Left renal pelvis (tissue), 4 donors: ENCODE measurements at regions not wholly inside any gene's neighbourhood (a gene's known extent, or its start where the extent isn't known, plus 50 kb on each side); places are given as distances from the start of the nearest gene placed in this dataset.
"Not testable (repeated sequence)": the region's sequence is repeated elsewhere in the genome, so short reads cannot be mapped to it uniquely, and the experiment has no call there.

ENCODE experiments used
- DNase-seq, 4 donors: peaks; one replicate each; pipeline ENCODE4 v3.0.0-alpha.2; 2013; ENCODE audit warnings: low read depth in 4 of 4, low spot score in 3 of 4

DNA sequence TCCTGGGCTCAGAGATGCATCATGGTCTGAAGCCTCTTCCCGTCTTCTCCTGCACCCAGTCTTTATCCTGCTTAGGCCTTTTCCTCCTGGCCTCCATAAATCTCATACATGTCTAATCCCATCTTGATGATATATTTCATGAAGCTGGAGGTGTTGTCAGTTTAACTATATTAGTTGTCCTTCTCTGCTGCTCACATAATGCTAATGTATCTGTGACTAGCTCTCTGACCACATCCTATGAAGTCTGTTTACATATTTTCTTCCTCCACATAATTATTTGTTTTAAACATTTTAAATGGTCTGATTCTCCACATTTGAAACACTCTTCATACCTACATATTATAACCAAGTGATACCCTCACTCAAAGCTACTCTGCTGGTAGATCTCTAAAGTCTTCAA, 315.2 kb upstream of the RND3 start:
- DNase-seq, result no peak

DNA sequence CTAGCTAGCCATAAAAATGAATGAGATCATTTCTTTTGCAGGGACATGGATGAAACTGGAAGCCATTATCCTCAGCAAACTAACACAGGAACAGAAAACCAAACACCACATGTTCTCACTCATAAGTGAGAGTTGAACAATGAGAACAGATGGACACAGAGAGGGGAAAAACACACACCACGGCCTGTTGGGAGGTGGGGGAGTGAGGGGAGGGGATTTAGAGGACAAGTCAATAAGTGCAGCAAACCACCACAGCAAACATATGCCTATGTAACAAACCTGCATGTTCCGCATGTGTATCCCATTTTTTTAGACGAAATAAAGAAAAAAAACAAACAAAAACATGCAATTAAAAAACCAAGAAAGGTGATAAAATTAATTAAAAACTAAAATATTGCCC, 308.8 kb upstream of the RND3 start:
- DNase-seq, result not testable (repeated sequence)

GRCh38 chr2:150792780-150793300, 305.4 kb upstream of the RND3 start:
- DNase-seq, result no peak

DNA sequence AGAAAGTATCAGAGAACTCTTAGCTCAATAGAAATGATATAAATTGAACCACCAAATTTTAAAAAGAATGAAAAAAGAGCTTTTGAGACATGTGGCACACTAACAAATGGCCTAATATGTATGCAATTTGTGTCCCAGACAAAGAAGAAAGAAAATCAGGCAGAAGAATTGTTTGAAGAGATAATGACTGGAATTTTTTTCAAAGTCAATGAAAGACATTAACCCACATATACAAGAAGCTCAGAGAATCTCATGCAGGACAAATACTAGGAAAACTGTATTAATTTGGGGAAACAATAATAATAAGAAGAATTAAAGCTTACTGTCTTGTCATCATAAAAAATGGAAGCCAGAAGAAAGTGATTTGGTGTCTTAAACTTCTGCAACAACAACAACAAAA, 304.1 kb upstream of the RND3 start:
- DNase-seq, result no peak

DNA sequence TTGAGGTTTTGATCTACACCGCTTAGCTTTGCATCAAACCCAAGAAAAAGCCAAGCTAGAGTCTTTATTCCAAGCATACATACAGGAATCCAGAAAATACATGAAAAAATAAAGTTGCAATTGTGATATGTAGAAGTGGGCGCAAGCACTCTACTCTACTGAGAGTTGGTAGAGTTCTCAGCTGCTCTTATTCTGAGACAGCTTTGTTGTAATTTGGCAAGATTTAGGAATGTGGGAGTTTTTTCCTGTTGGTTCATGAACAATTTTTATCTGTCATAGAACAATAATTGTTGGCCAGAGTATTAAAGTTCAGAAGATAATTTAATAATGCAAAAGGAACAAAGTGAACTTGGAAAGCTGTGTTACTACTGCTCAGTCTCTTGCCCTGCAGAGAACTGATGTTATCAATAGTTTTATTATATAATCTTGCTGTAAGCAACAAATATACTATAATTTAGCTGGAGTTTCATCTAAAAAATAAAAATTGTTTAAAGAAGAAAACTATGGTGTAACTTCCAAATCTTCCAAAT, 302.0 kb upstream of the RND3 start:
- DNase-seq, result no peak

DNA sequence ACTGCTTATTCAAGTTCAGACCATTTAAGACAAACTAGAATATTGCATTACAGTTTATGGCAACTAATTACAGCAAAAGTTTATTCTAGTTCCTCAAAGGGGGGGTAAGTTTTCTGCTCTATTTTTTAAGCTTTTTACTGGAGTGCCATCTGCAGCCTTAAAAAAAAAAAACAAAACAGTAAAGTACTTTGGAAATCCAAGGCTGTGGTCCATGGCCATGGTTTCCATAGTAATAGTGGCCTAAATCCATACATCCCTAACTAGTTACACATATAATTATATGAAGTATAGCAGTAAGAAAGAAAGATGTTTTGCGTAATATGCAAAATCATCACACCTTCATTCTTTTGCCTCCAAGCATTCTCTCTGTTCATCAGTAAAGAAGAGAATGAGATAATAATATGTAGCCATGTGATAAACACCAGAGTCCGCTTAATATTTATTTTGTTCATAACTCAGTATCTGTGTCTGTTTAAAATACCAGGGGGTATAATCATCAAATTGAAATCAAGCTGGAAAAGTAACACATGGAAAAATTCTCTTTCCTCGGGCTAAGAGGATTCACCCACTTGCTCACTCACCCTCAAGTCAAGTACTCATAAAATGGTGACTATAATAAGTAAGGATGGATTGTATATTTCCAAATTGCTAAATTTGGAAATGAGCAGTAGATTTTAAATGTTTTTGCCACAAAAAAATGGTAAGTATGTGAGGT, 301.1 kb upstream of the RND3 start:
- no peak for DNase-seq

GRCh38 chr2:150787353-150788093, 300.1 kb upstream of the RND3 start:
- DNase-seq, result no peak

DNA sequence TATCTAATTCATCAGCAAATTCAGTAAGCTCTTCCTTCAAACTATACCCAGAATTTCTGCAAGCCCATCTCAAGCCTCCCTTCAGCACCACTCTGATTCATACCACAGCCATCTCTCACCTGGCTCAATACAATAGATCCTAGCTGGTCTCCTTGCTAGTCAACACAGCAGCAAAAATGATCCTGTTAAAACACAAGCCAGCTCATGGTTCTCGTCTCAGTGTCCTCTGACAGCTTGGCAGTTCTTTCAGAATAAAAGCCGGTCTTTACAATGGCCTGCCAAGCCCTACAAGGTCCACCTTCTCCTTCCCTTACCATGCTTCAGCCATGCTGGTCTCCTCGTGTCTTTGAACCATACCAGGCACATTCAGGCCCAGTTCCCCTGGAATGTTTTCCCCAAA, 296.9 kb upstream of the RND3 start:
- DNase-seq, result no peak

GRCh38 chr2:150783896-150784295, 296.4 kb upstream of the RND3 start:
- DNase-seq, result no peak

GRCh38 chr2:150783015-150783414, 295.5 kb upstream of the RND3 start:
- DNase-seq, result no peak

DNA sequence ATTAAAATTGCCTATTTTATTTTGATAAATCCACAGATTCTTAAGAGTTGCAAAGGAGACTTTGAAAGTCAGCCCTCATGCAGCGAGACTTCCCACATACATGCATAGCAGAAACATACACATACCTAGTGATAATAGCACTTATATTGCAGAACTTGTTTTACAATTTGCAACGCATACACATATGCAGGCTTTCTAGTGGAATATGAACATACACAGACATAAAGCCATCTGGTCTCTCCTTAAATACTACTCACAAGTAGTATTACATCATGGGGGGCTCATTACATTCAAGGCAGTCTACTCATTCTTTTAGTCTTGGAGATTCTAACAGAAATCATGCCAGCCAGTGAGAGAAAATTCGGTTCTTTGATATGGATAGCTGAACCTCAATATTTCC, 295.1 kb upstream of the RND3 start:
- DNase-seq, result no peak

DNA sequence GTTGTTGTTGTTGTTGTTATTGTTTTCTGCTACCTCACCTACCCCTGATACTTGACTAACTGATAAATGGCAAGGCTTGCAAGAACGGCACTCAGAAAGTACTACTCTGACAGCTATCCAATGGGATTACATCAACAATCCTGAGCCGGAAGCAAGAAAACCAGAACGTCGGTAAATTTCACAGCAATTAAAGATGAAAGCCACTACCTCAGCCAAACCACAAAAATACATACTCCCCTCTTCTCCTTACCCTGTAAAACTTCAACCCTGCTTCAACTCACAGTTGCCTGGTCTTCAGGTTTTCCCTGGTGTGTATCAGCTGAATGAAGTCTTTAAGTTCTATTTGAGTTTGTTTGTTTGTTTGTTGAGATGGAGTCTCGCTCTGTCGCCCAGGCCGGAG, 293.7 kb upstream of the RND3 start:
- DNase-seq, result no peak

- peak in 1 of 4 donors; percentile 24 for DNase-seq
Observed at GRCh38 chr2:150778828-150779227, 291.4 kb upstream of the RND3 start.

GRCh38 chr2:150769421-150769820, 282.0 kb upstream of the RND3 start:
- no peak for DNase-seq

DNA sequence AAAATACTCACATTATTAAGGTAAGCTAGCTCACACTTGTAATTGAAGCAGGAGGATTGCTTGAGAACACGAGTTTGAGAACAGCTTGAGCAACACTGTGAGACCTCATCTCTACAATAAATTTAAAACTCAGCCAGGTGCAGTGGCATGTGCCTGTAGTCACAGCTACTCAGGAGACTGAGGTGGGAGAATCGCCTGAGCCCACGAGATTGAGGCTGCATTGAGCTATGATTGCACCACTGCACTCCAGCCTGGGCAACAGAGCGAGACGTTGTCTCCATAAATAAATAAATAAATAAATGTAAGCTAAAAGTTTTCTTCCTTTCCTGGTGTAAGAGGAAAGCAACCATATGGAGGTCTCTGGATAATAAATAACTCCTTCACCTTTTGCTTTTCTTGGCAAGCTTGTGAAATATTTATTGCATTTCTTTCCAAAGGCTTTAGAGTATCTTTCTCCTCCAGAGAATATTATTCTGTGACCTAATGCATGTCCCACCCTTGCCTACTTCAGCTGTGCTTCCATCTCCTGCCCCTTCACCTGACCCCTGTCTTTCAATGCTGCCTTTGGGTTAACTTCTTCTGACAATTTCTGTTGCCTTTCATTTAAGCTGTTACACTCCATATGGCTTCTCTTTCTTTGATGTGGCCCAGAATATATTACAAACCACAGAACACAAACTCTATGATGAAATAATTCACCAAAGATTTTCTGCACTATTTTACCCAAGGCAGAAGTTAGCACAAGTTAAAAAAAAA, 280.7 kb upstream of the RND3 start:
- DNase-seq, result peak in 2 of 4 donors; percentile 43 to 49

GRCh38 chr2:150762571-150762970, 275.1 kb upstream of the RND3 start:
- DNase-seq, result no peak

DNA sequence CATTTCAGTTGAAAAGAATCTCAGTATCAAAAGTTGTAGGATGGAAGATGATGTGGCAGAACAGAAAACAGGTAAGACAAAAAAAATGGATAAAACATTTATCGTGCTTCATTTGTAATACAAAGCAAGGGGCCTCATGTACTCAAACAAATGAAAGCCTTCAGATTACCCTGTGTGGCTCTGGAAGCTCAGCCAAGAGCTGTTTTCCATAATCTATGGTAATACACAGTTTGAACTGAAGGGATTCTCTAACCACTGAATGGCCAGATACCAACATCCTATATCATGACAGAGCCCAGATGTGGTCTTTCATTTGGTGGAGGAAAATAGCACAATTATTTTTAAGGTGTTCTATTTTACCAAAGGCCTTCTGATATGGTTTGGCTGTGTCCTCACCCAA, 272.1 kb upstream of the RND3 start:
- DNase-seq, result no peak

DNA sequence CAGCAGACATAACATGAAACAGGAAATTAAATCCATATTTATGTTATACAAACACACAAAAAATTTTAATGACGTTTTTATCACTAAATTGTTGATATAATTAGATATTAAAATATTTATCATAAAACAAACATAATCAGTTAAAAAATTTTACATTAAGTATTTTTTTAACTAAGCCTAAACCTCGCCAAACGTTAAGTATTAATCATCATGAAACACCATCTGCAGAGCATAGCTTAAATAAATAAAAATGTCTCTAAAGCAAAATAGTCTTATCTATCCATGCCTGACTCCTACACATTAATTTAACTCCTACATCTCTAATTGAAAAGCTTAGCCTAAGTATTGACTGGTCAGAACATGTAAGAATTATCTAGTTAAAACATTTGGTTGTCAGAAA, 271.6 kb upstream of the RND3 start:
- DNase-seq, result no peak

DNA sequence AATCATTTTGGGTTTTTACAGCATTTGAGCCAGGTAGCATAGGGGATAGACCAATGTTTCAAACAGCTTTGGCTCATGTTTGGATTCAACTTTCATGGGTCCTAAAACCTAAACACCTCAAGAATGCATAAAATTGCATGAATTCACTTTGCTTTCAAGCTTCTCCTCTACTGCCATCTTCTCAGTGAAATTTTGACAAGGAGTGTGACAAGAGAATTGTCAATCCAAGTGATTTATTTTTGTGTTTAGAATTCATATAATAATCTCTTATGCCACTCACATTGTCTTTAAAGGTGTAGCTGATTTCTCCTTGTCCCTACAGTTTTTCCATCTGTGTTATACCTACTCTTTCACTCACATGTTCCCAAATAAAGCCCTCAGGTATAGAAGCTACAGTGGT, 264.8 kb upstream of the RND3 start:
- no peak for DNase-seq

GRCh38 chr2:150750720-150751119, 263.3 kb upstream of the RND3 start:
- DNase-seq, result no peak

DNA sequence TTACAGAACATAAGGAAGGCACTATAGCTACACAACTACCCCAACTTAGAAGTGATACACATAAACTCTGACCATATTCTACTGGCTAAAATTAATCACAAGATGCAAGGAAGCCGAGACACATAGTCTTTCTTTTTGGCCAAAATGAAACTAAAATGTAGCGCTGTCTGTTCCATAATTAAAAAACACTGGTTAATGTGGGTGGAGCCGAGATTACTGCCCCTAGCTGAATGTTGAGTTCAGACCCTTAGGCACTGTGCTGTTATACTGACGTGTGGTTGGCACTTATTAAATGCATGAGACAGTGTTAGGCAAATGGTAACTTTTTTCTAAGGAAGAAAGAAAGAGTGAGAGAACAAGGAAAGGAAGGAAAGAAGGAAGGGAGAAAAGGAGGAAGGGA, 254.6 kb upstream of the RND3 start:
- no peak for DNase-seq
